IMR-90 (cell line): ENCODE measurements at regions not wholly inside any gene's neighbourhood (a gene's known extent, or its start where the extent isn't known, plus 50 kb on each side); places are given as distances from the start of the nearest gene placed in this dataset.

ENCODE experiments used
- ATAC-seq: fragments of 200-7000 bp; cut with Tn5 transposase; 2 replicates; pipeline ENCODE4 v1.9.1; 2020; ENCODE audit warnings: low read depth, mild to moderate bottlenecking, moderate library complexity
- BruUV-seq: library from RNA; stranded (reverse); fragments of 400-500 nt; replicated peaks from 2 replicates; lab custom pipeline; 2021; lab: Mats Ljungman, UMichigan
- CTCF ChIA-PET: fragments of 300-600 bp; formaldehyde crosslinking; extraction: SDS; loops from one replicate; lab custom pipeline; 2021; ENCODE audit warnings: antibody characterized with exemption; lab: Yijun Ruan, JAX
- POLR2A ChIA-PET: fragments of 300-600 bp; sonication (Branson Sonifier 250); formaldehyde crosslinking; loops from one replicate; lab custom pipeline; 2022; ENCODE audit warnings: antibody characterized with exemption; ENCODE audit not compliant: unreplicated experiment; lab: Charles Lee
- DNase-seq: peaks from one replicate; pipeline ENCODE4 v3.0.0; 2013
- H2AFZ ChIP-seq: replicated peaks from 2 replicates; pipeline ENCODE3; 2013; ENCODE audit warnings: low read length, mild to moderate bottlenecking; ENCODE audit not compliant: poor library complexity
- H2AK5ac ChIP-seq: 2 replicates; pipeline ENCODE4 v1.6.1; 2013; ENCODE audit warnings: low read depth, low read length, inconsistent platforms
- H2AK9ac ChIP-seq: replicated peaks from 2 replicates; pipeline ENCODE3; 2013; ENCODE audit warnings: mild to moderate bottlenecking, low read depth, low read length, moderate library complexity; ENCODE audit not compliant: poor library complexity
- H2BK120ac ChIP-seq: 2 replicates; pipeline ENCODE4 v1.6.1; 2013; ENCODE audit warnings: low read depth, low read length, inconsistent platforms
- H2BK15ac ChIP-seq: 3 replicates; pipeline ENCODE4 v1.6.1; 2013; ENCODE audit warnings: low read depth, low read length, inconsistent platforms
- H2BK20ac ChIP-seq: 2 replicates; pipeline ENCODE4 v1.6.1; 2013; ENCODE audit warnings: low read depth, mild to moderate bottlenecking, inconsistent platforms, low read length, moderate library complexity
- H2BK5ac ChIP-seq: 2 replicates; pipeline ENCODE4 v1.6.1; 2013; ENCODE audit warnings: mild to moderate bottlenecking, low read depth, low read length, inconsistent platforms; ENCODE audit not compliant: poor library complexity, severe bottlenecking
- H3K14ac ChIP-seq: replicated peaks from 2 replicates; pipeline ENCODE4 v1.6.1; 2013; ENCODE audit warnings: low read depth, low read length, inconsistent platforms
- H3K18ac ChIP-seq: 2 replicates; pipeline ENCODE4 v1.6.1; 2013; ENCODE audit warnings: low read depth, low read length, control low read depth
- H3K23ac ChIP-seq: 2 replicates; pipeline ENCODE4 v1.6.1; 2013; ENCODE audit warnings: low read depth, low read length, inconsistent platforms
- H3K27ac ChIP-seq: 2 replicates; pipeline ENCODE4 v1.5.1; 2013; ENCODE audit warnings: mild to moderate bottlenecking, control low read depth, low read length; ENCODE audit not compliant: insufficient read depth
- H3K27me3 ChIP-seq: 2 replicates; pipeline ENCODE4 v1.6.1; 2013; ENCODE audit warnings: low read length; ENCODE audit not compliant: control insufficient read depth, insufficient read depth
- H3K36me3 ChIP-seq: 2 replicates; pipeline ENCODE4 v1.6.1; 2013; ENCODE audit warnings: low read length, mixed read lengths; ENCODE audit not compliant: control insufficient read depth, insufficient read depth
- H3K4ac ChIP-seq: 2 replicates; pipeline ENCODE4 v1.6.1; 2013; ENCODE audit warnings: low read depth, low read length, inconsistent platforms
- H3K4me1 ChIP-seq: 2 replicates; pipeline ENCODE4 v1.6.1; 2013; ENCODE audit warnings: low read length, mixed read lengths; ENCODE audit not compliant: control insufficient read depth, insufficient read depth
- H3K4me2 ChIP-seq: 2 replicates; pipeline ENCODE4 v1.6.1; 2013; ENCODE audit warnings: low read depth, mild to moderate bottlenecking, control low read depth, low read length, moderate library complexity
- H3K4me3 ChIP-seq: 2 replicates; pipeline ENCODE4 v1.5.1; 2013; ENCODE audit warnings: low read depth, mild to moderate bottlenecking, control low read depth, low read length, moderate library complexity; ENCODE audit not compliant: insufficient read depth
- H3K56ac ChIP-seq: 2 replicates; pipeline ENCODE4 v1.6.1; 2013; ENCODE audit warnings: low read length, inconsistent platforms; ENCODE audit not compliant: insufficient read depth; ENCODE audit errors: extremely low read depth
- H3K79me1 ChIP-seq, 2 experiments: 2 replicates each; pipeline ENCODE4 v1.6.1; 2013; ENCODE audit warnings: low read length in 2 of 2, inconsistent platforms in 1 of 2, low read depth in 1 of 2
- H3K9ac ChIP-seq: 2 replicates; pipeline ENCODE4 v1.6.1; 2013; ENCODE audit warnings: low read depth, low read length, control low read depth
- H3K9me1 ChIP-seq: 2 replicates; pipeline ENCODE4 v1.6.1; 2013; ENCODE audit warnings: low read length, inconsistent platforms; ENCODE audit not compliant: insufficient read depth
- H3K9me3 ChIP-seq: 2 replicates; pipeline ENCODE4 v1.6.1; 2013; ENCODE audit warnings: low read length; ENCODE audit not compliant: control insufficient read depth, insufficient read depth
- H4K20me1 ChIP-seq: 2 replicates; pipeline ENCODE4 v1.6.1; 2013; ENCODE audit warnings: low read length, inconsistent platforms; ENCODE audit not compliant: insufficient read depth
- H4K5ac ChIP-seq: 2 replicates; pipeline ENCODE4 v1.6.1; 2013; ENCODE audit warnings: mild to moderate bottlenecking, low read depth, low read length, control low read depth
- H4K8ac ChIP-seq, 2 experiments: 2 replicates each; pipeline ENCODE4 v1.6.1; 2013; ENCODE audit warnings: low read depth in 2 of 2, low read length in 2 of 2, control low read depth in 1 of 2, inconsistent platforms in 1 of 2
- H4K91ac ChIP-seq: 2 replicates; pipeline ENCODE4 v1.6.1; 2013; ENCODE audit warnings: low read depth, low read length, inconsistent platforms; ENCODE audit not compliant: insufficient read depth
- BHLHE40 ChIP-seq: fragments of 150-350 bp; IDR thresholded peaks from 2 replicates; pipeline ENCODE4 v1.6.1; 2016; ENCODE audit warnings: mild to moderate bottlenecking, low read depth, low read length
- CEBPB ChIP-seq: IDR thresholded peaks from 2 replicates; pipeline ENCODE4 v1.6.1; 2012; ENCODE audit warnings: low read depth, low read length, improper control_type of control experiment
- CHD1 ChIP-seq: IDR thresholded peaks from 2 replicates; pipeline ENCODE4 v1.6.1; 2012; ENCODE audit warnings: low read depth, low read length, improper control_type of control experiment
- CTCF ChIP-seq: conservative IDR thresholded peaks from 2 replicates; pipeline ENCODE4 v1.5.1; 2012; ENCODE audit warnings: mild to moderate bottlenecking, low read depth, low read length, improper control_type of control experiment
- ELK1 ChIP-seq: fragments of 150-350 bp; IDR thresholded peaks from 2 replicates; pipeline ENCODE4 v1.6.1; 2016; ENCODE audit warnings: low read depth, mild to moderate bottlenecking, low read length, moderate library complexity, borderline replicate concordance
- FOS ChIP-seq: fragments of 150-350 bp; IDR thresholded peaks from 2 replicates; pipeline ENCODE4 v1.6.1; 2016; ENCODE audit warnings: low read depth, low read length
- MAFK ChIP-seq: IDR thresholded peaks from 2 replicates; pipeline ENCODE4 v1.6.1; 2012; ENCODE audit warnings: low read depth, low read length, improper control_type of control experiment
- MAZ ChIP-seq: IDR thresholded peaks from 2 replicates; pipeline ENCODE4 v1.6.1; 2012; ENCODE audit warnings: low read depth, mild to moderate bottlenecking, low read length, improper control_type of control experiment, moderate library complexity, borderline replicate concordance
- MXI1 ChIP-seq: IDR thresholded peaks from 2 replicates; pipeline ENCODE4 v1.6.1; 2012; ENCODE audit warnings: low read depth, mild to moderate bottlenecking, low read length, moderate library complexity, borderline replicate concordance
- NFE2L2 ChIP-seq: fragments of 150-350 bp; IDR thresholded peaks from 2 replicates; pipeline ENCODE4 v1.6.1; 2016; ENCODE audit warnings: low read depth, mild to moderate bottlenecking, low read length
- POLR2A ChIP-seq: IDR thresholded peaks from 2 replicates; pipeline ENCODE4 v1.6.1; 2012; ENCODE audit warnings: mild to moderate bottlenecking, low read depth, low read length
- RAD21 ChIP-seq: IDR thresholded peaks from 2 replicates; pipeline ENCODE4 v1.6.1; 2012; ENCODE audit warnings: low read length, improper control_type of control experiment
- RCOR1 ChIP-seq: IDR thresholded peaks from 2 replicates; pipeline ENCODE4 v1.6.1; 2012; ENCODE audit warnings: mild to moderate bottlenecking, low read length, improper control_type of control experiment; ENCODE audit not compliant: insufficient replicate concordance
- RFX5 ChIP-seq: IDR thresholded peaks from 2 replicates; pipeline ENCODE4 v1.8.0; 2012; ENCODE audit warnings: low read depth, mild to moderate bottlenecking, low read length, moderate library complexity
- SMC3 ChIP-seq: fragments of 150-350 bp; IDR thresholded peaks from 2 replicates; pipeline ENCODE4 v1.6.1; 2016; ENCODE audit warnings: low read depth, mild to moderate bottlenecking, antibody characterized with exemption, low read length, moderate library complexity
- USF2 ChIP-seq: fragments of 150-350 bp; IDR thresholded peaks from 2 replicates; pipeline ENCODE4 v1.6.1; 2017; ENCODE audit warnings: mild to moderate bottlenecking, antibody characterized with exemption, low read length, low read depth
- WGBS, 2 experiments: methylation state at CpG; one replicate each; pipeline versions ENCODE4 v1.1.5 to v1.1.7; 2013; ENCODE audit warnings: missing lambda C conversion rate in 2 of 2; ENCODE audit not compliant: insufficient read length in 1 of 2; ENCODE audit errors: extremely low coverage in 2 of 2; 5-methylcytosine and 5-hydroxymethylcytosine counted together
- dilution Hi-C: fragments of 300-500 bp; cut with HindIII; formaldehyde crosslinking; loops from one replicate; pipeline ENCODE4 v1.14.3; 2018; ENCODE audit warnings: low sequenced_read_pairs; ENCODE audit not compliant: unreplicated experiment
- in situ Hi-C: fragments of 300-500 bp; cut with MboI; formaldehyde crosslinking; loops from 3 replicates; pipeline ENCODE4 v1.14.3; 2019; ENCODE audit warnings: low sequenced_read_pairs, inconsistent platforms, mixed read lengths
- intact Hi-C: fragments of 100-400 bp; cut with micrococcal nuclease; formaldehyde crosslinking; loops from 2 replicates; pipeline ENCODE4 v1.10.0; 2022

- DNase-seq (no peak), ATAC-seq (no peak)
- H3K36me3 ChIP-seq: no peaks in the 10 kb centered on the region
- no peak overlapping the region for H3K27ac ChIP-seq
- no peak overlapping the region for H2BK15ac ChIP-seq
- no peaks in the 10 kb centered on the region; the same call in 1 of the 2 replicates for H3K9me3 ChIP-seq
- H3K4me2 ChIP-seq: no peak overlapping the region
- H2BK120ac ChIP-seq: no peak overlapping the region
- TF ChIP-seq MAFK (no peak), FOS (no peak), CHD1 (no peak), RFX5 (no peak), MAZ (no peak), BHLHE40 (no peak), SMC3 (no peak), CTCF (no peak), POLR2A (no peak), ELK1 (no peak), RAD21 (no peak), NFE2L2 (no peak), MXI1 (no peak), RCOR1 (no peak), USF2 (no peak), CEBPB (no peak)
- H3K9ac ChIP-seq: no peak overlapping the region
- no peak overlapping the region for H2BK5ac ChIP-seq
- H4K91ac ChIP-seq: no peak overlapping the region
- intact Hi-C loops (no loop called here), dilution Hi-C loops (no loop called here), in situ Hi-C loops (no loop called here)
- no peak overlapping the region for H3K14ac ChIP-seq
- H2AK5ac ChIP-seq: no peak overlapping the region
- no peak overlapping the region for H3K23ac ChIP-seq
- no peak overlapping the region for H2AK9ac ChIP-seq
- H2BK20ac ChIP-seq: no peak overlapping the region
- no peak overlapping the region for H4K5ac ChIP-seq
- no peaks in the 10 kb centered on the region for H4K20me1 ChIP-seq
- no peaks in the 10 kb centered on the region for H3K79me1 ChIP-seq
- no peak overlapping the region for H4K8ac ChIP-seq
- no peaks in the 10 kb centered on the region for H3K27me3 ChIP-seq
- ChIA-PET POLR2A (no interaction called here), CTCF (no interaction called here)
- H3K4ac ChIP-seq: no peak overlapping the region
- H3K4me1 ChIP-seq: no peaks in the 10 kb centered on the region
- H3K18ac ChIP-seq: no peak overlapping the region
- no peak overlapping the region for H3K56ac ChIP-seq
- BruUV-seq: no TSS peak
- WGBS, 2 experiments: no CpG with 5 or more reads among the region's 1 CpG
- no peaks in the 10 kb centered on the region for H3K9me1 ChIP-seq
- no peak overlapping the region for H2AFZ ChIP-seq
- H3K4me3 ChIP-seq: no peak overlapping the region
These were observed 228.1 kb downstream of the DSC3 start for GRCh38 chr18:30814446-30814845.
